GM19438 (cell line): ENCODE measurements at regions not wholly inside any gene's neighbourhood (a gene's known extent, or its start where the extent isn't known, plus 50 kb on each side); places are given as distances from the start of the nearest gene placed in this dataset.
"Not testable (repeated sequence)": the region's sequence is repeated elsewhere in the genome, so short reads cannot be mapped to it uniquely, and the experiment has no call there.

Experiments used
- ATAC-seq: cut with Tn5 transposase; IDR thresholded peaks from one replicate; pipeline ENCODE4 v1.9.1; 2021; ENCODE audit warnings: low read depth; ENCODE audit not compliant: unreplicated experiment

- no peak for ATAC-seq
Measured at GRCh38 chr12:89073659-89074058, 278.6 kb downstream of the DUSP6 start.

GRCh38 chr12:89073027-89073398 lies 279.3 kb downstream of the DUSP6 start:
- no peak for ATAC-seq

- no peak for ATAC-seq
Measured at GRCh38 chr12:89072294-89073026, 279.8 kb downstream of the DUSP6 start.

GRCh38 chr12:89070603-89071002 lies 281.7 kb downstream of the DUSP6 start:
- ATAC-seq, result no peak

GRCh38 chr12:89069431-89069830 lies 282.9 kb downstream of the DUSP6 start:
- no peak for ATAC-seq

GRCh38 chr12:89067421-89068187 lies 284.7 kb downstream of the DUSP6 start:
- ATAC-seq, result no peak

- ATAC-seq, result no peak
Measured at GRCh38 chr12:89064780-89065179, 287.5 kb downstream of the DUSP6 start.

GRCh38 chr12:89064151-89064550 lies 288.1 kb downstream of the DUSP6 start:
- ATAC-seq, result no peak

GRCh38 chr12:89062996-89063395 lies 289.3 kb downstream of the DUSP6 start:
- ATAC-seq, result peak; percentile 79

GRCh38 chr12:89059721-89060541 lies 292.4 kb downstream of the DUSP6 start:
- no peak for ATAC-seq

- no peak for ATAC-seq
Measured at GRCh38 chr12:89059056-89059455, 293.2 kb downstream of the DUSP6 start.

GRCh38 chr12:89058402-89058801 lies 293.9 kb downstream of the DUSP6 start:
- ATAC-seq, result no peak

GRCh38 chr12:89053817-89054216 lies 298.5 kb downstream of the DUSP6 start:
- not testable (repeated sequence) for ATAC-seq

GRCh38 chr12:89051065-89051677 lies 301.1 kb downstream of the DUSP6 start:
- ATAC-seq, result peak; percentile 76

GRCh38 chr12:89047856-89048418 lies 304.4 kb downstream of the DUSP6 start:
- ATAC-seq, result no peak

- no peak for ATAC-seq
Measured at GRCh38 chr12:89041078-89041477, 311.2 kb downstream of the DUSP6 start.

GRCh38 chr12:89040146-89040964 lies 311.9 kb downstream of the DUSP6 start:
- ATAC-seq, result peak; percentile 99

GRCh38 chr12:89038831-89039512 lies 313.3 kb downstream of the DUSP6 start:
- ATAC-seq, result no peak

GRCh38 chr12:89033062-89033461 lies 319.2 kb downstream of the DUSP6 start:
- no peak for ATAC-seq
